OCI-LY3 (cell line): ENCODE measurements at regions not wholly inside any gene's neighbourhood (a gene's known extent, or its start where the extent isn't known, plus 50 kb on each side); places are given as distances from the start of the nearest gene placed in this dataset.

Experiments
- EZH2phosphoT487 ChIP-seq: fragments of 200-600 bp; shearing (Covaris generic); IDR thresholded peaks from 2 replicates; pipeline ENCODE4 v1.6.1; 2018; ENCODE audit warnings: antibody characterized with exemption, mixed run types, low read depth
- TF ChIP-seq, protein P1 (sequence below): fragments of 200-600, 300-600 bp; sonication (generic); IDR thresholded peaks from 2 replicates; pipeline ENCODE4 v1.5.1; 2014; ENCODE audit warnings: antibody characterized with exemption, low read length, low read depth

DNA sequence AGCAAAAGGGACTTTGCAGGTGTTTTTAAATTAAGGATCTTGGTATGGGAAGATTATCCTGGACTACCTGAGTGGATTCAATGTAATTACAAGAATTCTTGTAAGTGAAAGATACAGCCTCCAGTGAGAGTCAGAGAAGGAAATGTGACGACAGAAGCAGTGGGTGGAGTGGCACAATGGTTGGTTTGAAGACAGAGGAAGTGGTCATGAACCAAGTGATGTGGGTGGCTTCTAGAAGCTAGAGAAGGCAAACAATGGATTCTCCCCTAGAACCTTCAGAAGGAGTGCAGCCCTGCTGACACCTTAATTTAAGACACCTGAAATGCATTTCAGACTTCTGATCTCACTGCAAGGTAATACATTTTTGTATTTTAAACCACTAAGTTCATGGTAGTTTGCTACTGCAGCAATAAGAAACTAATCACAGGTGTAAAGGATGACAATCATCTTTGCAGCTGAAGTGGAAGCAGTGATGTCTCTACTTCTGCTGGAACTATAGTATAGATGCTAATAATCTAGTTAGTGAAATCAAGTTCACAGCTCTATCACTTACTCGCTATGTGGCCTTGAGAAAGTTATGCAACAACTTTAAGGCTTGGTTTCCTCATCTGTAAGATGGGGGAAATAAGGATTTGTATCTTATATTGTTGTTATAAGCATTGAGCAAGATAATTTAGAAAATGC, 403.4 kb upstream of the SUCLG2 start:
- TF ChIP-seq, protein P1, sequence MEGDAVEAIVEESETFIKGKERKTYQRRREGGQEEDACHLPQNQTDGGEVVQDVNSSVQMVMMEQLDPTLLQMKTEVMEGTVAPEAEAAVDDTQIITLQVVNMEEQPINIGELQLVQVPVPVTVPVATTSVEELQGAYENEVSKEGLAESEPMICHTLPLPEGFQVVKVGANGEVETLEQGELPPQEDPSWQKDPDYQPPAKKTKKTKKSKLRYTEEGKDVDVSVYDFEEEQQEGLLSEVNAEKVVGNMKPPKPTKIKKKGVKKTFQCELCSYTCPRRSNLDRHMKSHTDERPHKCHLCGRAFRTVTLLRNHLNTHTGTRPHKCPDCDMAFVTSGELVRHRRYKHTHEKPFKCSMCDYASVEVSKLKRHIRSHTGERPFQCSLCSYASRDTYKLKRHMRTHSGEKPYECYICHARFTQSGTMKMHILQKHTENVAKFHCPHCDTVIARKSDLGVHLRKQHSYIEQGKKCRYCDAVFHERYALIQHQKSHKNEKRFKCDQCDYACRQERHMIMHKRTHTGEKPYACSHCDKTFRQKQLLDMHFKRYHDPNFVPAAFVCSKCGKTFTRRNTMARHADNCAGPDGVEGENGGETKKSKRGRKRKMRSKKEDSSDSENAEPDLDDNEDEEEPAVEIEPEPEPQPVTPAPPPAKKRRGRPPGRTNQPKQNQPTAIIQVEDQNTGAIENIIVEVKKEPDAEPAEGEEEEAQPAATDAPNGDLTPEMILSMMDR, result no peak
- TF ChIP-seq EZH2phosphoT487, result no peak
